Sciatic nerve (tissue), 2 donors: ENCODE measurements at regions not wholly inside any gene's neighbourhood (a gene's known extent, or its start where the extent isn't known, plus 50 kb on each side); places are given as distances from the start of the nearest gene placed in this dataset.
"Not testable (repeated sequence)": the region's sequence is repeated elsewhere in the genome, so short reads cannot be mapped to it uniquely, and the experiment has no call there.

Source experiments
- ATAC-seq: fragments of 200-7000 bp; cut with Tn5 transposase; one replicate; pipeline ENCODE4 v1.9.1; 2020; ENCODE audit warnings: mild to moderate bottlenecking, moderate library complexity
- DNase-seq: peaks from one replicate; pipeline ENCODE4 v3.0.0-alpha.2; 2020; ENCODE audit warnings: low spot score
- intact Hi-C: fragments of 100-400 bp; cut with DNase I; formaldehyde crosslinking; loops from one replicate; pipeline ENCODE4 v1.14.2; 2022
- donor health status: DM: no; HTN: no; CAD: no.
- donor health status: DM: no; HTN: no; CAD: no.

DNA sequence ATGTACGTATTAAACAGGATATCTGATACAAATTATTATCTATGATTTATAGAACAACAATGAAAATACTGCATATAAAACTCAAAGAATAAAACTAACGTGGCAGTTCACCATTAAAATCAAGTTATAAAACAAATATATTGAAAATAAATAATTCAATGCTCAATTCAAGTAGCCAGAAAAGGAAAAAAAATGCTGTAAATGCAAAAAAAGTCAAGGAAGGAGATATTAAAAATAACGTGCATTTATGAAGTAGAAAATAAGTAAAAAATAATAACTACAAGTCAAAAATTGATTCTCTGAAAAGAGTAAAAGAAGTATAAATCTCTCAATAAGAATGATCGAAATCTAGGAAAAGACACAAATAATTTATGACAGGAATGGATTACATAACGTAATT is 460.5 kb upstream of the CD180 start:
- intact Hi-C loops, result no loop called here
- ATAC-seq (no peak), DNase-seq (no peak)

DNA sequence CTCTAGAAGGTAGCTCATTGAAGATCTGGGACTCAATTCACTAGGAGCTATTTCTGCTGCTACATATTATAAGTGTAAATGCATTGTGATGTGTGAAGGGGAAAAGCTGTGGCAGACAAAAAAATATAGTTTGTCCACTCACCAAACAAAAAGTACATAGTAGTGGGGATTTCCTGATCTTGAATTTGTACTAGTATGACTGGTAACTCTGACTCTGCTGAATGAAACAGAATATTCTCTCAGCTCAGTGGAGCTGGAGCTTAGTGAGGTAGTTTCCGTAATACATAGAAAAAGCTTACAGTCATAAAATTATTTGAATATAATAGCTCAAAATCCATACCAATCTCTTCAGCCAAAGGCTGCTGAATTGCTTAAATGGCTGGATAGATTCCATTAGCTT is 455.6 kb upstream of the CD180 start:
- intact Hi-C loops, result no loop called here
- DNase-seq (no peak), ATAC-seq (no peak)

DNA sequence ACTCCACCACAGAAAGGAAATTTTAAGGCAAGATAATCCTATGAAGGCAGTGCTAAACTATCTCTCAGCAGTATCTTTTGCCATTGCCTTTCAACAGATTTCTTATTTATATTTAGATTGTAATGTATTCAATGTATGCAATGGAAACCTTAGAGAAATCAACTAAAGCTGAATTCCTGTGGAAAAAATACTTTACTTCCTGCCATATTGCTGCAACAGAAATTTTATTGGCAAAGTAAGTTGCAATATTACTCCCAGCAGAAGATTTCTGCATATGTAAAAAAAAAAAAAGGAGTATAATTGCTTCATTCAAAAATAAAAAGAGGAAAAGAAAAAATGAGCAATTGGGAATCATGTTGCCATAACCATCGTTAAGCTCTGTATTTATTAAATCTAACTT is 454.6 kb upstream of the CD180 start:
- DNase-seq (no peak), ATAC-seq (no peak)
- intact Hi-C loops, result no loop called here

GRCh38 chr5:67648201-67648671 is 451.6 kb upstream of the CD180 start:
- intact Hi-C loops, result no loop called here
- peak; percentile 96 for ATAC-seq

DNA sequence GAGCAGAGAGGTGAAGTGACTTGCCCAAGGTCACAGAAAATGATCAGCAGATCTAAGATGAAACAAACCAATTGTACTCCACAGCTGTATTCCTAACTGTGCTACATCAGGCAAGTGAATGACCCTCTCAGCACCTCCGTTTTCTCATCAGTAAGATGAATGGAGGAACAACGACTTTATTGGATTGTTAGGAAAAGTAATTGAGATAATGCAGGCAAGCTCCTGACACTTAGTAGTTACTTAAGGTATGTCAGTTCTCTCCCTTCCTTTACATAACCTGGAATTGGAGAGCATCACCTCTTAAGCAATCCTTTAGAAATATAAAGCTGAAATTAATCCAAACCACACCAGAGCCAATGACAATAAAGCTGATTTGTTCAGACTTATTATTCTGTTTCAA is 451.2 kb upstream of the CD180 start:
- intact Hi-C loops, result no loop called here
- no peak for DNase-seq
- ATAC-seq, result peak; percentile 13

More at GRCh38 chr5:67648201-67648671, 451.6 kb upstream of the CD180 start:
- peak; percentile 86 for DNase-seq

- DNase-seq (no peak), ATAC-seq (no peak)
- intact Hi-C loops, result no loop called here
These were observed 447.8 kb upstream of the CD180 start for GRCh38 chr5:67644221-67644920.

GRCh38 chr5:67643536-67643935 is 446.9 kb upstream of the CD180 start:
- no peak for ATAC-seq
- intact Hi-C loops, result no loop called here

DNA sequence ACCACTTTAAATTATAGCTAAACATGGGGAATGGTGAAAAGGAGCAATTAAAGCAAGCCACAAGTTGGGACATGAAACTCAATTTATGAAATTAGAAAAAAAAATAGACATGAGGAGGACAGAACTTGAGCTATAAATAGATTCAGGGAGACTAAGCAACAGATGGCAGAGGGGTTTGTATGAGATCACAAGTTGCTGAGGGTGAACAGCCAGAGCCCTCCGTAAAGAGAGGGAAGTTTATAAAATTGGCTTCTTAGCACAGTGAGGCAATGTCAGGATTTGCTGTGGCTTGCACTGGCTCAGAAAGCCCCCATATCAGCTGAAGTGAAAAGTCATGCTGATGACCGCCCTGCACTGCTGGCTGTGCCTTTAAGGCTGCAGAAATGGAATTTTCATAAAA is 443.4 kb upstream of the CD180 start:
- ATAC-seq (peak; percentile 16), DNase-seq (no peak)
- intact Hi-C loops, result no loop called here

More at GRCh38 chr5:67643536-67643935, 446.9 kb upstream of the CD180 start:
- no peak for DNase-seq

DNA sequence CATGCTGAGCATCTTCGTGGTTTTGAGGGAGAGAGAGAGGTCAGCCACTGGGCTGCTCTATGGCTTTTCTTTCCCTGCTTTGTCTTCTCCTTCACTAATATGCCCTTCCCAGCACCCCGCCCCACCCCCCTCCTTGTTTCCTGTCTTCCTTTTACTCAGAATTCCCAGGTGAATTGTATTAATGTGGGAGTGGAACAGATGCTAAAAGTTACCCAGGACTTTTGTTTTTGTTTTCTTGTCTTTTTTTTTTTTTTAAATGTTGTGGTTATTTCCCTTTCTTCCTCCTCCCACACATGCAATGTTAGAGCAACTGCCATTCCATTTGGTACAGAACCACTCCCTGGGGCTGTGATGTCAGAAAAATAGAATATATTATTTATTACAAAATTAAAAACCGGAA is 442.7 kb upstream of the CD180 start:
- DNase-seq (peak; percentile 85), ATAC-seq (peak; percentile 85)
- intact Hi-C loops, result no loop called here

DNA sequence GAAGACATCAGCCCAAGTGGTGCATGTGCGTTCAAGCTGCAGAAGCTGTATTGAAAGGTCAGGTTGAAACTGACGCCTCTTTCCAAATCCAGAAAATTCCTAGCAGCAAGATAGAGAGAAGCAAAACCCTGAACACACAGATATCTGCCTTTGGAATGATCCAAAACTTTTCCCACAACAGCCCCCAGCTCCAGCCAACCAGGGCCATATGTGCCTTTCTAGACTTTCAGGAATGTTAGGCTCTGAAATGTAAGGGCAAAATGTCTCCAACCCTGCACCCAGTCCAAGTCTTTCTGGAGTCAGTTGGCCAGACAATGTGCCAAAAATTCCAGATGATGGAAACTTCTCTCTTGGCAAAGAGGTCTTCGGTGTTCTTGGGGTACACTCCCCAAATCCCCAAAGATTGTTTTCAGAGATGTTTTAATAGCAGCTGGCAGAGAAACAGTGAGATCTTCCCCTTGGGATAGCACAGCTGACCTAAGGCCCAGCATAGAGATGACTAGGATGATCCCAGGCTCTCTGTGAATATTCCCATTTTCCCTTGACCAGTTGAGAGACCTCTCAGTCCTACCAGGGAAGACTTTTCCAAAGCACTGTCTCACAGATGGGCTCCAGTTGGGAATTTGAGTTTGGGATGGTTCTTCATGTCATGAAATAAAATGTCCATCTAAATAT is 440.4 kb upstream of the CD180 start:
- intact Hi-C loops, result no loop called here
- DNase-seq (no peak), ATAC-seq (no peak)

DNA sequence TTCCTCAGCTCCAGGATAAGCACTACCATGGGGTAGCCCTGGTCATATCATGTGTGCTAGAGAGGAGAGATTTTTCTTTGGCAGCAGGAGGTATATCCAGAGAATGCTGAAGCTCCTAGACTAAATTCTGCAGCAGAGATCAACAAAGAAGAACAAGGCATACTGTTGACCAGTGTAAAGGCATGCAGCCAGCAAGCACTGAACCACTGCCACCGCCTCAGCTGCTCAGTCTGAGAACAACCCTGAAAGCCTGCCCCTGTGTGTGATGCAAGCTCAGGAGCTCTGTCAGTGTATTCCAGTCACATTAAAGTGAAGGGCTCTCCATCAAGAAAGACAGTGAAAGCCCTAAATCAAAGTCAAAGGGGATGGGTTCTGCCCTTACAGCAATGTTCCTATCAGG is 439.5 kb upstream of the CD180 start:
- intact Hi-C loops, result no loop called here
- ATAC-seq, result peak; percentile 81
- peak; percentile 63 for DNase-seq

DNA sequence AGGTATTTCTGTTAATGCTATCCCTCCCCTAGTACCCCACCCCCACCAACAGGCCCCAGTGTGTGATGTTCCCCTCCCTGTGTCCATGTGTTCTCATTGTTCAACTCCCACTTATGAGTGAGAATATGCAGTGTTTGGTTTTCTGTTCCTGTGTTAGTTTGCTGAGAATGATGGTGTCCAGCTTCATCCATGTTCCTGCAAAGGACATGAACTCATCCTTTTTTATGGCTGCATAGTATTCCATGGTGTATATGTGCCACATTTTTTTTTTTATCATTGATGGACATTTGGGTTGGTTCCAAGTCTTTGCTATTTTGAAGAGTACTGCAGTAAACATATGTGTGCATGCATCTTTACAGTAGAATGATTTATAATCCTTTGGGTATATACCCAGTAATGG is 430.5 kb upstream of the CD180 start:
- ATAC-seq, intact Hi-C loops, DNase-seq: not testable (repeated sequence)

- intact Hi-C loops, result no loop called here
- ATAC-seq (no peak), DNase-seq (no peak)
These were observed 426.5 kb upstream of the CD180 start for GRCh38 chr5:67623078-67623477.

GRCh38 chr5:67620424-67621397 is 424.1 kb upstream of the CD180 start:
- intact Hi-C loops, result no loop called here
- ATAC-seq (peak; percentile 20), DNase-seq (no peak)

GRCh38 chr5:67619636-67620035 is 423.0 kb upstream of the CD180 start:
- DNase-seq, result no peak
- intact Hi-C loops, result no loop called here
- ATAC-seq, result no peak

GRCh38 chr5:67619235-67619634 is 422.6 kb upstream of the CD180 start:
- ATAC-seq (no peak), DNase-seq (no peak)
- intact Hi-C loops, result no loop called here

GRCh38 chr5:67617051-67617450 is 420.5 kb upstream of the CD180 start:
- DNase-seq (no peak), ATAC-seq (no peak)
- intact Hi-C loops, result no loop called here

DNA sequence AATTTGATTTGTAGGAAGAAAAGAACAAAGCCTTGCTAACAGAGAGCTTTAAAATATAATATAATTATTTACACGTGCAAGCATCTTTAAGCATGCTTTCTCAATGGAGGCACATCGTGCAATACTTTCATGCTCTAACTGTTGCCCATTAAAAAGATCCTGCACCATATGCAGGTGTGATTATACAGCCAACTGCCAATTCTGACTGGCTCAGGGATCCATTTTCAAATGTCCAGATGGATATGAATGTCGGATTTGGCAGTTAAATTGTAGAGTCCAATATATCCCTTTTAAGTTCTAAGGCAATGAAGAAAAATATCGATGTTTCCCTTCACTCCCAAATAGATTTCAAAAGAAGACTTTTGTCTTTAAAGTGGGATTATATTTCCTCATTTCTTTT is 416.4 kb upstream of the CD180 start:
- ATAC-seq, result no peak
- no peak for DNase-seq
- intact Hi-C loops, result no loop called here

GRCh38 chr5:67610186-67610912 is 413.8 kb upstream of the CD180 start:
- no peak for DNase-seq
- intact Hi-C loops, result no loop called here

More at GRCh38 chr5:67610186-67610912, 413.8 kb upstream of the CD180 start:
- no peak for ATAC-seq
